H9 (cell line): ENCODE measurements at regions not wholly inside any gene's neighbourhood (a gene's known extent, or its start where the extent isn't known, plus 50 kb on each side); places are given as distances from the start of the nearest gene placed in this dataset.

ENCODE experiments used
- DNase-seq: peaks from one replicate; pipeline ENCODE4 v3.0.0-alpha.2; 2017
- H2AFZ ChIP-seq: one replicate; pipeline ENCODE4 v1.6.1; 2013; ENCODE audit warnings: mild to moderate bottlenecking, low read length, control low read depth, moderate library complexity
- H2AK5ac ChIP-seq: 2 replicates; pipeline ENCODE4 v1.6.1; 2013; ENCODE audit warnings: low read length, control low read depth, mixed read lengths; ENCODE audit not compliant: insufficient read length
- H2BK120ac ChIP-seq: one replicate; pipeline ENCODE4 v1.6.1; 2013; ENCODE audit warnings: low read depth, mild to moderate bottlenecking, low read length, control low read depth, inconsistent platforms; ENCODE audit not compliant: poor library complexity, severe bottlenecking
- H2BK12ac ChIP-seq: 2 replicates; pipeline ENCODE4 v1.6.1; 2013; ENCODE audit warnings: low read length, control low read depth, mixed read lengths, low read depth; ENCODE audit not compliant: insufficient read length
- H2BK15ac ChIP-seq: 2 replicates; pipeline ENCODE4 v1.6.1; 2013; ENCODE audit warnings: low read depth, low read length, control low read depth
- H2BK20ac ChIP-seq: one replicate; pipeline ENCODE4 v1.6.1; 2013; ENCODE audit warnings: low read depth, mild to moderate bottlenecking, low read length, control low read depth, inconsistent platforms; ENCODE audit not compliant: poor library complexity, severe bottlenecking
- H2BK5ac ChIP-seq: 2 replicates; pipeline ENCODE4 v1.6.1; 2013; ENCODE audit warnings: low read length, control low read depth, mixed read lengths; ENCODE audit not compliant: insufficient read length
- H3K14ac ChIP-seq: 2 replicates; pipeline ENCODE4 v1.6.1; 2013; ENCODE audit warnings: low read length, control low read depth; ENCODE audit not compliant: insufficient read depth
- H3K18ac ChIP-seq: 2 replicates; pipeline ENCODE4 v1.6.1; 2013; ENCODE audit warnings: low read depth, mild to moderate bottlenecking, mixed read lengths, low read length, control low read depth; ENCODE audit not compliant: insufficient read length
- H3K23ac ChIP-seq: 2 replicates; pipeline ENCODE4 v1.6.1; 2013; ENCODE audit warnings: low read length, control low read depth, mixed read lengths, low read depth; ENCODE audit not compliant: insufficient read length
- H3K23me2 ChIP-seq: 2 replicates; pipeline ENCODE4 v1.6.1; 2013; ENCODE audit warnings: low read depth, mild to moderate bottlenecking, mixed read lengths, low read length, control low read depth; ENCODE audit not compliant: insufficient read length, poor library complexity, severe bottlenecking
- H3K27ac ChIP-seq: 2 replicates; pipeline ENCODE4 v1.5.1; 2013; ENCODE audit warnings: low read length, control low read depth, mixed read lengths, low read depth; ENCODE audit not compliant: insufficient read length
- H3K27me3 ChIP-seq: 2 replicates; pipeline ENCODE4 v1.6.1; 2013; ENCODE audit warnings: low read length, control low read depth, inconsistent platforms; ENCODE audit not compliant: insufficient read depth
- H3K4ac ChIP-seq: 2 replicates; pipeline ENCODE4 v1.6.1; 2013; ENCODE audit warnings: low read depth, mild to moderate bottlenecking, control low read depth, inconsistent platforms, low read length, moderate library complexity
- H3K4me1 ChIP-seq: 2 replicates; pipeline ENCODE4 v1.6.1; 2013; ENCODE audit warnings: low read length, control low read depth, inconsistent platforms; ENCODE audit not compliant: insufficient read depth
- H3K4me2 ChIP-seq: 2 replicates; pipeline ENCODE4 v1.6.1; 2013; ENCODE audit warnings: low read length, control low read depth, mixed read lengths; ENCODE audit not compliant: insufficient read length, insufficient read depth
- H3K56ac ChIP-seq: 2 replicates; pipeline ENCODE4 v1.6.1; 2013; ENCODE audit warnings: low read depth, mild to moderate bottlenecking, mixed read lengths, low read length, control low read depth; ENCODE audit not compliant: insufficient read length
- H3K79me1 ChIP-seq: 2 replicates; pipeline ENCODE4 v1.6.1; 2013; ENCODE audit warnings: low read depth, mild to moderate bottlenecking, moderate library complexity, low read length, control low read depth, inconsistent platforms; ENCODE audit not compliant: insufficient read depth, poor library complexity, severe bottlenecking
- H3K79me2 ChIP-seq: 2 replicates; pipeline ENCODE4 v1.6.1; 2013; ENCODE audit warnings: low read length, control low read depth, inconsistent platforms; ENCODE audit not compliant: insufficient read depth
- H3K9ac ChIP-seq: 2 replicates; pipeline ENCODE4 v1.6.1; 2013; ENCODE audit warnings: low read length, control low read depth, mixed read lengths; ENCODE audit not compliant: insufficient read length; ENCODE audit errors: extremely low read depth
- H3K9me3 ChIP-seq: one replicate; pipeline ENCODE4 v1.6.1; 2013; ENCODE audit warnings: low read depth, low read length, inconsistent platforms; ENCODE audit not compliant: control insufficient read depth
- H3T11ph ChIP-seq: one replicate; pipeline ENCODE4 v1.6.1; 2013; ENCODE audit warnings: mild to moderate bottlenecking, low read length, control low read depth, inconsistent platforms
- H4K20me1 ChIP-seq: one replicate; pipeline ENCODE4 v1.6.1; 2013; ENCODE audit not compliant: control insufficient read depth, insufficient read length, insufficient read depth
- H4K5ac ChIP-seq: 2 replicates; pipeline ENCODE4 v1.6.1; 2013; ENCODE audit warnings: low read depth, mild to moderate bottlenecking, mixed read lengths, low read length, control low read depth; ENCODE audit not compliant: insufficient read length
- H4K8ac ChIP-seq: replicated peaks from 2 replicates; pipeline ENCODE4 v1.6.1; 2013; ENCODE audit warnings: low read length, control low read depth, mixed read lengths, low read depth; ENCODE audit not compliant: insufficient read length
- H4K91ac ChIP-seq: 2 replicates; pipeline ENCODE4 v1.6.1; 2013; ENCODE audit warnings: low read depth, mild to moderate bottlenecking, moderate library complexity, mixed read lengths, low read length, control low read depth; ENCODE audit not compliant: insufficient read length
- H3K27ac Mint-ChIP-seq, 3 experiments: 2 replicates in 2 of 3; 3 replicates in 1 of 3; pipeline ENCODE4 v1.8.0; 2020 to 2021; ENCODE audit warnings: mixed read lengths in 3 of 3, mild to moderate bottlenecking in 1 of 3, moderate library complexity in 1 of 3
- H3K27me3 Mint-ChIP-seq: 2 replicates; pipeline ENCODE4 v1.8.0; 2021; ENCODE audit warnings: low read depth, mild to moderate bottlenecking, moderate library complexity, mixed read lengths
- H3K36me3 Mint-ChIP-seq, 3 experiments: 2 replicates in 2 of 3; 3 replicates in 1 of 3; pipeline ENCODE4 v1.8.0; 2020 to 2021; ENCODE audit warnings: low read depth in 3 of 3, mixed read lengths in 3 of 3; ENCODE audit not compliant: insufficient read depth in 1 of 3
- H3K4me1 Mint-ChIP-seq, 2 experiments: 2 replicates each; pipeline ENCODE4 v1.8.0; 2020; ENCODE audit warnings: mixed read lengths in 2 of 2
- H3K4me3 Mint-ChIP-seq, 2 experiments: 2 replicates in 1 of 2; 3 replicates in 1 of 2; pipeline ENCODE4 v1.8.0; 2020 to 2021; ENCODE audit warnings: mild to moderate bottlenecking in 2 of 2, mixed read lengths in 2 of 2, moderate library complexity in 1 of 2
- H3K9me3 Mint-ChIP-seq, 2 experiments: 2 replicates in 1 of 2; 3 replicates in 1 of 2; pipeline ENCODE4 v1.8.0; 2020; ENCODE audit warnings: mild to moderate bottlenecking in 2 of 2, mixed read lengths in 2 of 2, moderate library complexity in 1 of 2
- CTCF ChIP-seq: fragments of 200-600 bp; sonication (generic); conservative IDR thresholded peaks from 3 replicates; pipeline ENCODE4 v1.8.0; 2021; ENCODE audit warnings: antibody characterized with exemption, mild to moderate bottlenecking
- WGBS: extraction: QIAGEN DNeasy Blood & Tissue Kit; methylation state at CpG from one replicate; pipeline ENCODE4 v1.1.7; 2013; ENCODE audit warnings: missing lambda C conversion rate, low lambda C conversion rate, mixed read lengths; ENCODE audit not compliant: insufficient read length; ENCODE audit errors: extremely low coverage; 5-methylcytosine and 5-hydroxymethylcytosine counted together

DNA sequence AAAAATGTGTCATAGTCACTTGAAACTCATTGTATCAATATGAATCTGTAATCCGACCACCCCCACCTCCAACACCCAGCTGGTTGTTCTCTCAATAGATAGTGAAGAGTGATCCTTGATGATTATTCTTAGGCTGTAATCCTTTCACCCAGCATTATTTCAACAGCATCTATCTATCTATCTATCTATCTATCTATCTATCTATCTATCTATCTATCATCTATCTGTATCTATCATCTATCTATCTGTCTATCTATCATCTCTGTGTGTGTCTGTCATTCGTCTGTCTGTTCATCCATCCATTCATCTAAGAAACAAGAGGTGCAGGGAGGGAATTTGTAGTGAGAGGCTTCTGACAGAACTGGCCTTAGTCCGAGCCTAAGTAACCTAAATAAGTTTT lies 78.7 kb upstream of the IGSF10 start:
- Histone ChIP-seq H2BK12ac (no peak overlapping the region), H3K79me1 (no peaks in the 10 kb centered on the region), H2BK120ac (no peak overlapping the region), H3K27ac (no peak overlapping the region), H3K23me2 (no peaks in the 10 kb centered on the region), H4K8ac (no peak overlapping the region), H2BK20ac (no peak overlapping the region), H3K27me3 (no peaks in the 10 kb centered on the region), H3K18ac (no peak overlapping the region), H2BK15ac (no peak overlapping the region), H3K4me2 (no peak overlapping the region), H3K9me3 (no peaks in the 10 kb centered on the region), H3K14ac (no peak overlapping the region), H3K4ac (no peak overlapping the region), H3K79me2 (no peaks in the 10 kb centered on the region), H3K4me1 (peaks cover 4% of the 10 kb centered on the region), H4K5ac (no peak overlapping the region), H2AFZ (no peak overlapping the region), H4K20me1 (no peaks in the 10 kb centered on the region), H3K23ac (no peak overlapping the region), H2BK5ac (no peak overlapping the region), H2AK5ac (no peak overlapping the region), H4K91ac (no peak overlapping the region), H3K56ac (no peak overlapping the region), H3K9ac (no peak overlapping the region), H3T11ph (no peak overlapping the region)
- no CpG with 5 or more reads among the region's 3 CpGs for WGBS
- Mint-ChIP-seq H3K9me3 (no peaks in the 10 kb centered on the region), H3K36me3 (no peaks in the 10 kb centered on the region), H3K27ac (no peak overlapping the region), H3K27me3 (no peaks in the 10 kb centered on the region), H3K4me1 (peaks cover 29 to 34% of the 10 kb centered on the region in 2 experiments), H3K4me3 (no peak overlapping the region)
- no peak for DNase-seq
- no peak for TF ChIP-seq CTCF
